ENCODE measurements at regions not wholly inside any gene's neighbourhood (a gene's known extent, or its start where the extent isn't known, plus 50 kb on each side); places are given as distances from the start of the nearest gene placed in this dataset.
"Not testable (repeated sequence)": the region's sequence is repeated elsewhere in the genome, so short reads cannot be mapped to it uniquely, and the experiment has no call there.

DNA sequence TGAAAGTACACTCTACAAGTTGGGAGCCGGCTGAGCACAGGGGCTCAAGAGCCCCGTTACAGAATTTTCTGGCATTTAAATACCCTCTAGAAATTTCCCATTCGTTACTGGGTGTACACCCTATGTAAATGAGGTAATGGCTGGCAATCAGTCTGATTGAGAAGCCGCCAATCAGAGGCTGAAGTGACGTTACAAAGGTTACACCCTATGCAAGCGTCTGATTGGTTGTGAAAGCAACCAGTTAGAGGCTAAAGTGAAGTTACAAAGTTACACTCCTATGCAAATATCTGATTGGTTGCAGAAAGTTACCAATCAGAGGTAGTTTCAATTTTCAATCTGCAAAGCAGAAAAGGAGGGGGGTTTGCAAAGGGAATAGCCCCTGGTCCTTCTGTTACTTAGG, 88.1 kb upstream of the LRPAP1 start:
- TF ChIP-seq, protein P1, sequence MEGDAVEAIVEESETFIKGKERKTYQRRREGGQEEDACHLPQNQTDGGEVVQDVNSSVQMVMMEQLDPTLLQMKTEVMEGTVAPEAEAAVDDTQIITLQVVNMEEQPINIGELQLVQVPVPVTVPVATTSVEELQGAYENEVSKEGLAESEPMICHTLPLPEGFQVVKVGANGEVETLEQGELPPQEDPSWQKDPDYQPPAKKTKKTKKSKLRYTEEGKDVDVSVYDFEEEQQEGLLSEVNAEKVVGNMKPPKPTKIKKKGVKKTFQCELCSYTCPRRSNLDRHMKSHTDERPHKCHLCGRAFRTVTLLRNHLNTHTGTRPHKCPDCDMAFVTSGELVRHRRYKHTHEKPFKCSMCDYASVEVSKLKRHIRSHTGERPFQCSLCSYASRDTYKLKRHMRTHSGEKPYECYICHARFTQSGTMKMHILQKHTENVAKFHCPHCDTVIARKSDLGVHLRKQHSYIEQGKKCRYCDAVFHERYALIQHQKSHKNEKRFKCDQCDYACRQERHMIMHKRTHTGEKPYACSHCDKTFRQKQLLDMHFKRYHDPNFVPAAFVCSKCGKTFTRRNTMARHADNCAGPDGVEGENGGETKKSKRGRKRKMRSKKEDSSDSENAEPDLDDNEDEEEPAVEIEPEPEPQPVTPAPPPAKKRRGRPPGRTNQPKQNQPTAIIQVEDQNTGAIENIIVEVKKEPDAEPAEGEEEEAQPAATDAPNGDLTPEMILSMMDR (CRISPR knock-in tag; IDR thresholded peaks at IDR 0.05), result not testable (repeated sequence)
- TF ChIP-seq EP300 (IDR thresholded peaks at IDR 0.05; ENCODE audit: low read depth in 2 of 2, low read length in 2 of 2); EP300 (CRISPR knock-in tag; IDR thresholded peaks at IDR 0.05; ENCODE audit: borderline replicate concordance); HNRNPUL1 (IDR thresholded peaks at IDR 0.05; ENCODE audit: low read depth, low read length): not testable (repeated sequence)
- TF ChIP-seq, protein P2, sequence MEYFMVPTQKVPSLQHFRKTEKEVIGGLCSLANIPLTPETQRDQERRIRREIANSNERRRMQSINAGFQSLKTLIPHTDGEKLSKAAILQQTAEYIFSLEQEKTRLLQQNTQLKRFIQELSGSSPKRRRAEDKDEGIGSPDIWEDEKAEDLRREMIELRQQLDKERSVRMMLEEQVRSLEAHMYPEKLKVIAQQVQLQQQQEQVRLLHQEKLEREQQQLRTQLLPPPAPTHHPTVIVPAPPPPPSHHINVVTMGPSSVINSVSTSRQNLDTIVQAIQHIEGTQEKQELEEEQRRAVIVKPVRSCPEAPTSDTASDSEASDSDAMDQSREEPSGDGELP (IDR thresholded peaks at IDR 0.05; ENCODE audit: borderline replicate concordance, low read depth), result not testable (repeated sequence)
- TF ChIP-seq, protein P3, sequence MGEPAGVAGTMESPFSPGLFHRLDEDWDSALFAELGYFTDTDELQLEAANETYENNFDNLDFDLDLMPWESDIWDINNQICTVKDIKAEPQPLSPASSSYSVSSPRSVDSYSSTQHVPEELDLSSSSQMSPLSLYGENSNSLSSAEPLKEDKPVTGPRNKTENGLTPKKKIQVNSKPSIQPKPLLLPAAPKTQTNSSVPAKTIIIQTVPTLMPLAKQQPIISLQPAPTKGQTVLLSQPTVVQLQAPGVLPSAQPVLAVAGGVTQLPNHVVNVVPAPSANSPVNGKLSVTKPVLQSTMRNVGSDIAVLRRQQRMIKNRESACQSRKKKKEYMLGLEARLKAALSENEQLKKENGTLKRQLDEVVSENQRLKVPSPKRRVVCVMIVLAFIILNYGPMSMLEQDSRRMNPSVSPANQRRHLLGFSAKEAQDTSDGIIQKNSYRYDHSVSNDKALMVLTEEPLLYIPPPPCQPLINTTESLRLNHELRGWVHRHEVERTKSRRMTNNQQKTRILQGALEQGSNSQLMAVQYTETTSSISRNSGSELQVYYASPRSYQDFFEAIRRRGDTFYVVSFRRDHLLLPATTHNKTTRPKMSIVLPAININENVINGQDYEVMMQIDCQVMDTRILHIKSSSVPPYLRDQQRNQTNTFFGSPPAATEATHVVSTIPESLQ (CRISPR knock-in tag; conservative IDR thresholded peaks at IDR 0.05), result not testable (repeated sequence)
